Anterior cingulate cortex (tissue), 58 donors: ENCODE measurements at regions not wholly inside any gene's neighbourhood (a gene's known extent, or its start where the extent isn't known, plus 50 kb on each side); places are given as distances from the start of the nearest gene placed in this dataset.

Experiments used
- DNase-seq, 58 donors: peaks; one replicate each; lab custom pipeline; 2025; lab: John Stamatoyannopoulos, UW

DNA sequence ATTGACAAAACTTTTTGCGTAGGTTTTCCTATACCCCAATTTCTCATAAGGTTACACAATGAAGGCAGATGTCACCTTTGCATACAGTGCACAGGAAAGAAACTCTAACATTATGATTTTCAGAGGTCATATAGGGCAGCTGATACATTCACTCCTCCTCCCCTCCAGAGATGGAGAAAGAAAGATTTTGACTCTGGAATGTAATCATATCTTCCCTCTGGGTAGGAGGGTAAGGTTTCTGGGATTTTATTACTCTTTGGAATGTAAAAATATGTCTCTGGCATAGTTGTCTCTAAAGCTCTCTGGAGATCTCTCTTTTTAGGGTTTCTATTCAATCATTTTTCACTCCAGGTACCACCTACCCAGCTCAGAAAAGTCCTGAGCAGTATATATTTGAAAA is 398.3 kb downstream of the GPD2 start:
- no peak for DNase-seq

DNA sequence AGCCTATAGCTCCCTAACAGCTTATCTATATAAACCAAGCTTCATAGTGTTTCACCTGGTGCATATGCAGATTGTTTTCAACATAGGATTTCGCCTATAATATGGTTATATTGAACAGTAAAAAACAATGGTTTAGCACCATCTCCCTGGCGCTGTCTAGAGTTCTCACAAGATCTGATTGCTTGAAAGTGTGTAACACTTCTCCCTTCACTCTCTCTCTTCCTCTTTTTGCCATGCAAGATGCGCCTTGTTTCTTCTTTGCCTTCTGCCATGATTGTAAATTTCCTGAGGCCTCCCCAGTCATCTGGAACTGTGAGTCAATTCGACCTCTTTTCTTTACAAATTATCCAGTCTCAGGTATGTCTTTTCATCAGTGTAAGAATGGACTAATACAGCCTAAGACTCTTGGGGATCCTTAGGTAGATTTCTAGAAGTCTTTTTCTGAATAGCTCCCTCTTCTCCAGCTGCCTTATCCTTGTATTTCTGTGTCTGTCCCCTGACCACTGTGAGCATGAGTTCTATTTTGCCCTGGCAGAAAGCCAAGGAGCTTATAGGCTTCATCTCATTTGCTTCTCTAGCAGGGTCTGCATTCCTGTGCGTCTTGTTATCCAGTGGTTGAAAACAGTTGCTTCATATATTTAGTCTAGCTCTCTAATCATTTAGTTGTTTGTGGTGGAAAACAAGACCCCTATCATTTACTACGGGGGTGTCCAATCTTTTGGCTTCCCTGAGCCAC is 401.6 kb downstream of the GPD2 start:
- DNase-seq = no peak

DNA sequence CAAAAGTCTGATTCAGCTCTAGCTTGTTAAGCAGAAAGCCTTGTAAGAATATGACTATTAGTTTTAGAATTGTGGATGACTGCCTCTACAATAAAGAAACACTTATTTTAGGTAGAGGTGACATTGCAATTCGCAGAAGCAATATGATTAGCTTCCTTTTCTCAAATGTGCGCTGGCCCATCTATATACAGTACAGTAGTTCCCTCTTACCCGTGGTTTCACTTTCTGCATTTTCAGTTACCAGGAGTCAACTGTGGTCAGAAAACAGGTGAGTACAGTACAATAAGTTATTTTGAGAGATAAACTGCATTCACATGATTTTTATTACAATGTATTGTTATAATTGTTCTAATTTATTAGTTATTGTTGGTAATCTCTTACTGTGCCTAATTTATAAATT is 405.1 kb downstream of the GPD2 start:
- DNase-seq = no peak

DNA sequence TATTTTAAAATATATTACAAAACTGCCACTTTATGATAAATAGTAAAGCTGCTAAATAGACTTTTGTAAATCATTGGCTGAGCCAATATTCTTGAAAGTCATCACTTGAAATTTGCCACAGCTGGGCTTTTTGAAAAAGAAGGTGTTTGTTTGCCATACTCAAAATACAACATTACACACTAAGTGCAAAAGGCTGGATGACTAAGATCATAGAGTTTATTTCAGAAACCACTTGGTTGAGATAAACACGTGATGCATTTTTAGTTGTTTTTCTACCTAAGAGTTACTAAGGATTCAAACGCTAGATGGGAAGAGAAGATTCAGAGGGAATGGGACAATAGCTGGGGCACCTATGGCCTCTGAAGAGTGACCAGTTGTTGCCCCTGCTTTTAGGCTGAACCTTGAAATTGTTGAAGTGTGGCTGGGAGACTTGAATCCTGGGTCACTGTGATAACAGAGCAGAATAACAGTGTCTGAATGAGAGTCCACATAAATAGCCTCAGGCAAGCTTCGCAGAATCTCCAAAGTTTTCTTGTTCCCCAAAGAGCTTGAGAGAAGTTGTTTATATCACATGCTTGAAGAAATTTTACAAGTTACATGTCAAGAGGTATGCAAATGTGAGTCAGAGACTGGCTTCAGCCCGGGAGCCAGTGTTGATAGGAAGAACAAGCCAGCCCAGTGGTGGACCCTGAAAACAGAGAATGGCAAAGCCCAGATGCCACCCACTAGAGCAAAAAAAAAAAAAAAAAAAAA is 409.8 kb downstream of the GPD2 start:
- DNase-seq = no peak

DNA sequence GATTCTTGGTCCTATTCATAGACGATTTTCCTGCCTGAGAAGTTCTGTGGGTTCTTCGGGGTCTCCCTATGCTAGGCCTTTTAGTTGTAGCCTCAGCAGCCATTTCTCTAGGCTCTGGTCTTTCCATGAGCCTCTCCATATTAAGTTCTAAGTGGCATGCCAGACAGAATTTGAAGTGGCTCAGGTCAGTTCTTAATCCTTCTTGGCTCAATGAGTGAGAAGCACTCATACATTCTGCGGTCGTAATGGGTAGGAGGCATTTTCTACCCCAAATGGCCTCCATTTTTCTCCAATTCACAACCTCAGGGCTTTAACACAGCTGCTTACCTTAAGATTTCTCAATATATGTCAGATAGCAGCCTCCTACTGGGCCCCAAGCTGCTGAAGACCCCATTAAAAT is 405.3 kb upstream of the GALNT5 start:
- DNase-seq = no peak

DNA sequence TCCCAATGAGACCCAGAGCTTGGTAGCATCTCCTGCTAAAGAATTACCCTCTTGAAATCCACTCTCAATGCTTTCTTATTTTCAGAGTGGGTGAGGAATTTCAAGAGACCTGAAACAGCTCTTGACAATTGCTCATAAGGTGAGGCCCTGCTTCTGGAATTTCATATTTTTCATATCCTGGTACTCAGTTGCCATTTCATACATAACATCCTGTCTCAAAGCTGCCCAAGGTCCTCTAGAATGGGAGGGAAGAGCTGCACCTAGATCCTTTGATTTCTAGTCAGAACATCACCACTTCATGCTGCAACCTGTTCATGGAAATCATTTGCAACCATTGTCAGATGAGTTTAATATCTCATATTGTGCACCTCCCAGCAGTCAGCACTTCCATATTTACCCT is 404.8 kb upstream of the GALNT5 start:
- DNase-seq = no peak

DNA sequence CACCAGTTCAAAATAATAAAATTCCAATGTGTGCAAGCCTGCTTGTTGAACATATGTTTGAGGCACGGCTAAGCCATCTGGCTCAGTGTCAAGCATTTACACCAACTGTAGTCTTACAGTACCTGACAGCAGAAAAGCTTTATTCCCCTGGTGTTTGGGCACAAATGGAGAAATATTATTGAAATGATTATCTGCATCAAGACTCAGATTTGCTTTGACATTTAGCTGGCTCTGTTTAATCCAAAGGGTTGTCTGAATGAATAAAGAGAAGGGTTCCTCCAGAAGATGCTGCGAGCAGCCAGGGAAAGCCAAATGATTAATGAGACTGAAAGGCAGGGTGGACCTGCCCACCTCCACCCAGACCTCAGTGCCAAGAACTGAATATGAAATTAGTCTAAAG is 393.2 kb upstream of the GALNT5 start:
- no peak for DNase-seq

DNA sequence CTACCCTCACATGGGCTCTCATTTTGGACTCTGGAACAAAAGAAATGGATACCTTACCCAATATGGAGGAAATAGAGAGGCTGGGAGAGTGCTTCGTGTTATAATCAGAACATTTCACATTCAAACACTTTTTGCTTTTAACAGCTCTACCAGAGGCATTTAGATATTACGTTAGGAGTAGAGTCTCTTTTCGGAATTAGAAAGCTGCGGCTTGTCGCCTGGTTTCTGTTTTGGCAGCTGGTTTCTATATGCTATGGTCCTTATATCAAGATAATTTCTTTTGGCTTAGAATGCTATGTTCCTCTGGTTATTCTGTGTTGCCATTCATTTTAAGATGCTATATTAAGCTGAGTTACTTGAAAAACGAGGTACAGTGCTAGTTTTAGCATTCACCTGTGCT is 392.8 kb upstream of the GALNT5 start:
- DNase-seq = no peak

DNA sequence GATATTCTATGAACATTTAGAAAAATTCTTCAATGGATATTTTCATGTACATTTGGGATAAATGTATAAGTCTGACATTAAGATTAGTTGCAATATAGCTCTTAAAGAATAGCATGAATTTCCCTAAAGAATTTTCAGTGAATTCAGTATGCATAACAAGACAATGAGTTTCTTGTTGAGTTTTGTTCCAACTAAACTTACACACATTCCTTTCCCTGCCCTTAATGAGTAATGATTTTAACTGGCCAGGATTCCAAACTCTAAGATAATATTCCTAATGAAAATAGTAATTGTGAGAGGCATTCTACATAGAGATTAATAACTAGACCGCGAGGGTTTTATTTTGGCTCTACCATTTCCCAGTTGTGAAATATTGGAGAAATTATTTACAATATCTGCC is 390.3 kb upstream of the GALNT5 start:
- DNase-seq = no peak

DNA sequence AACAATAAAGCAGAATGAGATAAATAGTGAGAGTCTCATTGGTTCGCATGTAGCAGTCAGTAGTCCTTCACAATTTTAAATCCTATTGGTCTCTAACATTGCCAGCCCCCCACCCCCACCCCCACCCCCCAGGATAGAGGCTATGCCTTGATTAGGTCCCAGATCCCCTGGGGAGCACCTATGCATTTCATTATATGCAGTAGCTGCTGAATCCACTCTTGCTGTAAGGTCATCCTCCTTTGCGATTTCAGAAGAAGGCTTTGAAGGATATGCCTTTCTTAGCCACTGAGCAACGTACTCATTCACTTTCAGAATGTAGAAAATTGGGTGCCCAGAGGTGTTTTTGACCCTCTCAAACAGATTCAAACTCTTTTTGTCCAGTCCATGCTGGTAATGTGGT is 382.8 kb upstream of the GALNT5 start:
- no peak for DNase-seq

DNA sequence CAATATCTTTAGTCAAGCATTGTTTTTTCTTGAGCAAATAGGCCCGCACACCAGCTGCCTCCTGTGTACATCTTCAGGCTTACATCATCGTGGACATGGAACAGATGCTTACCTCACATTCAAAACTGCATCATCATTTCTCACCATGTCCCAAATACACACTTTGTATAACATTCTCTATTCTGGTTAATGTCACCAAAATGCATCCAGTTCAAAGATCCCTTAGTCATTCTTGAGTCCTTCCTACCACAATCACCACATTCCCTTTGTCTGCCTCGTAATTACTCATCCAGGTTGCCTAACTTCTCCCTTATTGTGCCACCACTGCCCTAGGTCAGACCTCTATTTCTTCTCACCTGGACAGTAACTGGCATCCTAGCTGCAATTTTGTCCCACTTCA is 373.7 kb upstream of the GALNT5 start:
- no peak for DNase-seq

DNA sequence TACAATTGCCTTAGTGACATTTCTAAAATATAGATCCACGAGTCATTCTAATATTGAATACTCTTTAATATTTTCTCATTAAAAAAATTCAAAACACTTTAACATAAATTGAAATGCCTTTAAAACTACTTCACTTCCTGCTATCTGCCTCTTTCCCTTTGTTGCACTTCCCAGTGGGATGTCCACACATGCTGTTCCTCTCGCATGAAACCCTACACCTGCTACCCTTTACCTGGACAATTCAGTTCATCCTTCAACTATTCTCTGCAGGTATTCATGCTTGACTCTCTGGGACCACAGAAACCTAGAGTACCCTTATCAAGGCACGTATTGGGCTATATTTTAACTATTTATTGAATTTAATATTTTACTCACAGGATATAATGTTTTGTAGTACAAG is 373.3 kb upstream of the GALNT5 start:
- DNase-seq = no peak

DNA sequence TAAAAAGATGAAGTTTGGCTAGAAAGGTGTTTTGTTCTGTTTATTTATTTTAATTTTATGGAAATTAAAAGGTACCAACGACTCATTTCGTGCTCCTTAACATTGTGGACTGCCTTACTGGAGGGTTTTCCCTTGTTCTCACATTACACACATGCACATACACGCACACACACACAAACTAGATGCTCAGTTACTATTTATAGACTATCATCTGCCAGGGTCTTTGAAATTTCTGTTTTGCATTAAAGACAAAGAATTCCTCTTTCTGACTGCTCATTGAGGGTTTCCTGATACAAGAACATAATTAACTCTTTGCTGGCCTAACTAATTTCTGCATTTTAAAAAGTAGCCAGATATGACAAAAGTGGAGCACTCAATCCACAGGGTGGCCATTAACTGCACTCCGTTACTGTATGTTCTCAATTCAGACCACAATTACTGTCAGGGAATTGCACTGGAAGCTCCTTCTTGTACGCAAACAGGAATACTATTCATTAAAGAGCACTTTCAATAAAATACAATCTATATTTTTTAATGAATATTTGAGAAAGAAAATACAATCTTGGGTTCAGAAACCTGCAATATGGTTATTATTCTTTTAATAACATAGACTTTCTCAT is 366.9 kb upstream of the GALNT5 start:
- no peak for DNase-seq

DNA sequence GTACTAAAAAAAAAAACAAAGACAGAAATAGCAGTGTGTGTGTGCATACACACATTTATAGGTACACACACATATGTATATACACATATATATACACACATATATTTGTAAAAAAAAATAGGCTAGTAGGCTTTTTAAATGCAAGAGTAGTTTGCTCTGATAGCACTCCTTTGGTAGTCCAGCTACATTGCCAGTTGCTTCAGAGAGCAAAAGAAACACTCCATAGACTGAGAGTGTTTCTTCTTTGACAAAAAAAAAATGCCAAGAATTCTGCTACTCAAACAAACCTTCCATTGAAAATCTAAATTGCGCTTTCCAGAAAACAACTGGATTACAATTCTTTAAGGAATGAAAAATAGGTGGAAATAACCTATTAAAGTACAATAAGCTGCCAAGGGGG is 365.9 kb upstream of the GALNT5 start:
- DNase-seq = no peak

DNA sequence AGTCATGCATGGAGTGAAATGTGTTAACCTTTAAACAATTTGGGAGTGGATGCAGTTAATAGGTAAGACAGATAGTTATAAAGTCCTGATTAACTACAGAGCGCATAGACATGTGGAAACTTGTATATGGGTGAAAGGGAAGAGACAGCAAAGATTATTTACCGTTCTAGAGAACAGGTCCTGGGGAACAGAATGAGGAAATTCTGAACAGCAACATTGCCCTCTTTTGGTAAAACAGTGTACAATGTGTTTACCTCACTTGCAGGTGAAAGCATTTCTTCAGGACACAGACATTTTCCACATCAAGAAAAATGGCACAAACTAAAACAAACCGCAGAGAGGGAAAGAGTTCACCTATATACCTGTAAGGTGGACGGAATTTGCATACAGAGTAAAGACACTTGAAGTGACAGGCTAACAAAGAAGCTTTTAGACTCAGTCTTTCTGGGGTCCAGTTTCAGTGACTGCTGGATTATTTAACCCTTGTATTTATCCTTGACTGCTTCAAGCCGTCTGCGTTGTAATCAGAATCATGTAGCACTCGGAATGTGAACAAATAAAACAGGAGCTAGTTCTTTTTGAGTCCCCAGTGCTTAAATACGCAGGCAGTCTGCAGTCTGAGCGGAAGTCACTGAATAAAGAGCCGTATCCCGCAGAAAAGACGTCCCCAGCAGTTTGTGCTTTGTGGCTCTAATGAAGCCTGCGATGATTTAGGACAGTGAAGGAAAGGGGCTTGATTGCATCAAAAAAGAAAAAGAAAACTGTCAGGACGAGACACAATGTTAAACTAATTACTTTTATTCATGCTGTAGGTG is 364.8 kb upstream of the GALNT5 start:
- DNase-seq = peak in 3 of 58 donors; percentile 1 to 43 (median 11)

DNA sequence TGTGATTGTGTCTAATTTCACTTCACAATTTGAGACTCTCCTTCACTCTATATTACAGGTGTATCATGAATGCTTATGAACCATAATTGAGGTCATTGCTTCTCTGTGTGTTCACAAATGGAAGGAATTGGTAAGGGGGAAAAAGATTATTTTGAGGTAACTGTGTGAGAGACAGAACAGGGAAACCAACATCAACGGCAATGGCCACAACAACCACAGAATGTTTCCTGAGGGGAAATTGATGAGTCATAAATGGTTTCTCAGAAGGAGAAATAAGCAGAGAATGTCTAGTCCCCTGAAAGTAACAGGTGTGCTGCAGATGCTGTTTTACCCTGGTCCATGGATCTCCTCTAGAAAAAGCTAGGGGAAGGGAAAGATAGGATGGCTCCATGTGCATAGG is 361.2 kb upstream of the GALNT5 start:
- no peak for DNase-seq

DNA sequence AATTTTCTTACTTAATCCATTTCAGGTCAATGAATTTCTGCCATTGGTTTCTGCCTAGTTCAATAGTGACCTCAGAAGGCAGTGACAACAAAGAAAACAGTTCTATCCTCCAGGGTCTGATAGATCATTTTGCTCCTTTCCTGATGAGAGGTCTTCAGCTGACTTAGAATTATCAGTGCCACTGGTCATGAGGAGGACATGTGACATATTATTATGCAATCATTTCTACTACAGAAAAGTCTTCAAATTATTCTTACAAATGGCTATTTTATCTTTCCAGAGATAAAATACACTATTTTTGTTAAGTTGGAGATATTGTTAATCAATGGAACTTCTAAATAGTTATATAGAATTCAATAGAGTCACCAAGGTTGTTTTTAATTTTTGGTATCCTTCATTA is 360.0 kb upstream of the GALNT5 start:
- no peak for DNase-seq

DNA sequence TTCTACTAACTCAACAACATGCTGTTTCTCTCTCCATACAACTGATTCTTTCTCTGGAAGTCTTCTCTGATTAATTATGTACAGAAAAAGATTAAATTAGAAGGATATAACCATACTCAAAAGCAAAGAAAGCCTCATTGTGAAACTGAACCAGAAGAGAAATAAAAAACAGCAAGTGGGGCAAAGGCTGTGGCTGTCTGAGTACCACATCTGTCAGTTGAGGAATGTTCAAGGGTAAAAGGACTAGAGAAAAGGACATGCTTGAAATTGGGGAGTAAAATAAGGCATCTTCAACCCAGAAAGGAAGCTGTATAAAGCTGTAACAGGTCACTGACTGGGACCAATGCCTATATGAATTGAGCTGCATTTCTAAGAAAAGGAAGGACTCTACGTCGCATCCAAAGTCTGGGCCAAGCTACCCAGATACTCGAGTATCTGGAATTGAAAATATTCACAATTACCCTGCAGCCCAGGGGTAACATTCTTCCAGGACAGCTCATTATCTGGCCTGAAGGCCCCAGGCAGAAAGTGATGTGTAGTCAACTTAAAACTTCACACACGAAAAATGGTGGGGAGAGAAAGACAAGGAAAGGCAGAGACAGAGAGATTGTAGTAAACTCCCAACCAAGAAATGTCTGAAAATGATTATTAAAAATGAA is 356.0 kb upstream of the GALNT5 start:
- DNase-seq = no peak

DNA sequence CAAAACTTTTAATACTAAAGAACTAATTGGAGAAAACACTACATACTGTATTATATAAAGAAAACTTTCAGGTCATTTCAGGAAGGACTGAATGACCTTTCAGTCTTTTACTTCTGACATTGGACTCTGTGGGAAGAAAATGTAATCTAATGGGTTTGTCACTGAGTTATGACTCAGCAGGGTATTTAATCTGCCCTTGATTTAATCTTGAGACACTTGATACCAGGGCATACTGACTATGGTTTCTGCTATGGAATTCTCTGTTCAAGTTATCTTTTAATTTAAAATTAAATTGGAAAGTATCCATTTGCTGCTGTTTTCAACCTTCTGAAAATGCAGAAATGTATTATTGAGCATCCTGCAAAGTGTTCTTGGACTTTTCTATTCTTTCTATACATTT is 354.2 kb upstream of the GALNT5 start:
- DNase-seq = no peak

DNA sequence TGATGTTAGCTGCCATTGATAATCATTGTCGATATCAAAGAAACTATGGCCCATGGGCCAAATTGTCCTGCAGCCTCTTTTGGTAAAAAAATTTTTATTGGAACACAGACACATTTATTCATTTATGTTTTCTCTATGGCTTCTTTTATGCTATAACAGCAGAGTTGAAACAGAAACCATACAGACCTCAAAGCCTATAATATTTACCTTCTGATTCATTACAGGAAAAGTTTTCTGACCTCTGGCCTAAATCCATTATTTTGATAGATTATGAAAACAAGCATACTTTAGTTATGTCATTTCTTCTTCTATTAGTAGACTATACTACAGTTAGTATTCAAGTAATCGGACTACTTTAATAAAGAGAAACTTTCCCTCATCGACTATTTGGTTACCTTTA is 349.7 kb upstream of the GALNT5 start:
- DNase-seq = no peak

DNA sequence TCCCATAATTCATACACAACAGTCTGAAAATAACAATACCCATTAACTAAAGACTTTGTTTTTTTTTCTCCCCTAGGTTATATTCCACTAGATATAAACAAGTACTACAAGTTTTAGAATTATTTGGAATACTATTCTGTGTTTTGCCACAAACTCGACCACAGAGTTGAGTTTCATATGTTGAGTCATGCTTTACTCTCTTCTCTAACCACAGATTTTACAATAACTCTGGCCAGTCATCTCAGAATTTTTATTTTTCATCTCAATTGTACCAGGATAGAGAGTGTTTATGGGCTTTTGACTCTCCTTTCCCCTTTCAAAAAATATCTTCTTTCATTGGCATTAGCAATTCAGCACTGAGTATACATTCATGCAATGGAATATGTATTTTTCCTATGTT is 348.7 kb upstream of the GALNT5 start:
- no peak for DNase-seq
